ENCODE measurements at regions not wholly inside any gene's neighbourhood (a gene's known extent, or its start where the extent isn't known, plus 50 kb on each side); places are given as distances from the start of the nearest gene placed in this dataset.

DNA sequence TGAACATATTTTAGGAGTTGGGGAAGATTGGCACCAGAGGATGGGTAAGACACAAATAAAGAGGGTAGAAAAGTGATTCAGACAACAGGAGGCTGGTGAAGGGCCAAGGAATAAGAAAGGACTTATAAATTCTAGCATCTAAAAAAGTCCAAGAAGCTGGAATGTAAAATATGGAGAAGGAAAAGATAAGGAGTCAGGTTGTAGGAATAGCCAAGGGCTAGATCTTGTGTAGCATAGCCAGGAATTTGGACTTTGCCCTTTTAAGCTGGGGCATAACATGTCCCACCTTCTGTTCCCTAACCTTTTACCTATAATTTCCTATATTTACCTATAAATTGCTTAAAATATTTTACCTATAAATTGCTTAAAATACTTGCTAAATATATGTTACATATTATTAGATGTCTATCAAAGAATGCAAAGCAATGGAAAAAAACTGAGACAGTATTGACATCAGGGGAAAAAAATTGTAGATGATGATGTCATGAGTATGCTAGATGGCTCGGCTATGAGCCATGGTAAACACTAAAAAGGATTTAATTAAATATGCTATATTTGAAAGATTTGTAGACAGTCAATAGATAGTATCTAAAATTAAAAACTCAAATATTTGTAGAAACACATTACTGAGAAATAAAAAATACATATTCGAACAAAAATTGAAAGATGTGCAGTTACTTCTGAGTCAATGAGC lies 99.7 kb upstream of the PLEKHG7 start:
- ATAC-seq: peak; percentile 18; the same call in 1 of the 3 replicates
- TF ChIP-seq ISL1 (CRISPR knock-in tag; IDR thresholded peaks at IDR 0.05): peak; percentile 82
- TF ChIP-seq SNAI2 (CRISPR knock-in tag; IDR thresholded peaks at IDR 0.05): no peak
- TF ChIP-seq, protein P1, sequence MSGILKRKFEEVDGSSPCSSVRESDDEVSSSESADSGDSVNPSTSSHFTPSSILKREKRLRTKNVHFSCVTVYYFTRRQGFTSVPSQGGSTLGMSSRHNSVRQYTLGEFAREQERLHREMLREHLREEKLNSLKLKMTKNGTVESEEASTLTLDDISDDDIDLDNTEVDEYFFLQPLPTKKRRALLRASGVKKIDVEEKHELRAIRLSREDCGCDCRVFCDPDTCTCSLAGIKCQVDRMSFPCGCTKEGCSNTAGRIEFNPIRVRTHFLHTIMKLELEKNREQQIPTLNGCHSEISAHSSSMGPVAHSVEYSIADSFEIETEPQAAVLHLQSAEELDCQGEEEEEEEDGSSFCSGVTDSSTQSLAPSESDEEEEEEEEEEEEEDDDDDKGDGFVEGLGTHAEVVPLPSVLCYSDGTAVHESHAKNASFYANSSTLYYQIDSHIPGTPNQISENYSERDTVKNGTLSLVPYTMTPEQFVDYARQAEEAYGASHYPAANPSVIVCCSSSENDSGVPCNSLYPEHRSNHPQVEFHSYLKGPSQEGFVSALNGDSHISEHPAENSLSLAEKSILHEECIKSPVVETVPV (CRISPR knock-in tag; IDR thresholded peaks at IDR 0.05): no peak
- TF ChIP-seq, protein P2, sequence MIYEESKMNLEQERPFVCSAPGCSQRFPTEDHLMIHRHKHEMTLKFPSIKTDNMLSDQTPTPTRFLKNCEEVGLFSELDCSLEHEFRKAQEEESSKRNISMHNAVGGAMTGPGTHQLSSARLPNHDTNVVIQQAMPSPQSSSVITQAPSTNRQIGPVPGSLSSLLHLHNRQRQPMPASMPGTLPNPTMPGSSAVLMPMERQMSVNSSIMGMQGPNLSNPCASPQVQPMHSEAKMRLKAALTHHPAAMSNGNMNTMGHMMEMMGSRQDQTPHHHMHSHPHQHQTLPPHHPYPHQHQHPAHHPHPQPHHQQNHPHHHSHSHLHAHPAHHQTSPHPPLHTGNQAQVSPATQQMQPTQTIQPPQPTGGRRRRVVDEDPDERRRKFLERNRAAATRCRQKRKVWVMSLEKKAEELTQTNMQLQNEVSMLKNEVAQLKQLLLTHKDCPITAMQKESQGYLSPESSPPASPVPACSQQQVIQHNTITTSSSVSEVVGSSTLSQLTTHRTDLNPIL (CRISPR knock-in tag; IDR thresholded peaks at IDR 0.05; ENCODE audit: low read depth): peak; percentile 88

DNA sequence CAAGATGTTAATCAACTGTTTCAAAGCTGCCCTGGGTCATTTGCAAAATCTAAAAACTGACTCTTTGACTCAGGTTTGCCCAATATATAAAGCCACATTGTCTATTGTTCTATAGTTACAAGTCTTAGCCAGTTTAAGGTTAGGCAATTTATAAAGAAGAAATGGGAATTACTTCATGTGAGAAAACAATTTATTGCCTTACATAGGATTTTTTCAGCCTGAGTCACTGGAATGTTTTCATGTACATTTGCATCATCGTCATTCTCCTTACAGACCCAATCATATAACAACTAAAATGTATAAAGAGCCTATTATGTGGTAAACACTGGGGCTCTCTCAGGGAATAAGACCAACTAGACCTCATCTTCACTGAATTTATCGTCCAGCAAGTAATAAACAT lies 100.3 kb upstream of the PLEKHG7 start:
- ATAC-seq: peak; percentile 51
- TF ChIP-seq SNAI2 (CRISPR knock-in tag; IDR thresholded peaks at IDR 0.05) (no peak), ARNTL (CRISPR knock-in tag; IDR thresholded peaks at IDR 0.05; ENCODE audit: borderline replicate concordance, low read depth) (no peak), GLIS3 (CRISPR knock-in tag; IDR thresholded peaks at IDR 0.05) (no peak), ISL1 (CRISPR knock-in tag; IDR thresholded peaks at IDR 0.05) (no peak; the same call in 1 of the 2 replicates), RARB (CRISPR knock-in tag; IDR thresholded peaks at IDR 0.05) (no peak), ZNF8 (CRISPR knock-in tag; IDR thresholded peaks at IDR 0.05) (no peak)
- TF ChIP-seq, protein P2 (CRISPR knock-in tag; IDR thresholded peaks at IDR 0.05; ENCODE audit: low read depth): no peak

DNA sequence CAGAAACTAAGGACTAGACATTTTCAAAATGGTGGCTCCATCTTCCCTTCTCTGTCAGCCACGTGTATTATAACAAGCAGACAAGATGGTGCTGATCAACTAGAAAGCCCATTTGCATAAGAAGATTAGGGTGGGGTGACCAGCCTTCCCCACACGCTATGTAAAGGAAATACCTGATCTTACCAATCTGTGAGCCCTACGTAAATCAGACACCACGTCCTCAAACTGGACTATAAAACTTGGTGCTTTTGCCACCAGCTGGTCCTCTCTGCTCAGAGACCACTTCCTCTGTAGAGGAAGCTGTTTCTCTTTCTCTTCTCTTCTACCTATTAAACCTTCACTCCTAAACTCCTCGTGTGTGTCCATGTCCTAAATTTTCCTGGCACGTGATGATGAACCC lies 101.1 kb upstream of the PLEKHG7 start:
- TF ChIP-seq RARB (CRISPR knock-in tag; IDR thresholded peaks at IDR 0.05): no peak
- no peak for TF ChIP-seq ZNF70 (CRISPR knock-in tag; IDR thresholded peaks at IDR 0.05)
- no peak for TF ChIP-seq TSHZ2 (CRISPR knock-in tag; IDR thresholded peaks at IDR 0.05)
- TF ChIP-seq ISL1 (CRISPR knock-in tag; IDR thresholded peaks at IDR 0.05): no peak
- TF ChIP-seq GLIS3 (CRISPR knock-in tag; IDR thresholded peaks at IDR 0.05): no peak
- no peak for TF ChIP-seq ZNF565 (CRISPR knock-in tag; conservative IDR thresholded peaks at IDR 0.05; ENCODE audit: low read depth)
- no peak for TF ChIP-seq PATZ1 (CRISPR knock-in tag; IDR thresholded peaks at IDR 0.05; ENCODE audit: borderline replicate concordance)
- no peak for TF ChIP-seq TCF4 (CRISPR knock-in tag; IDR thresholded peaks at IDR 0.05; ENCODE audit: borderline replicate concordance)
- TF ChIP-seq ZC3H10 (CRISPR knock-in tag; IDR thresholded peaks at IDR 0.05): no peak

DNA sequence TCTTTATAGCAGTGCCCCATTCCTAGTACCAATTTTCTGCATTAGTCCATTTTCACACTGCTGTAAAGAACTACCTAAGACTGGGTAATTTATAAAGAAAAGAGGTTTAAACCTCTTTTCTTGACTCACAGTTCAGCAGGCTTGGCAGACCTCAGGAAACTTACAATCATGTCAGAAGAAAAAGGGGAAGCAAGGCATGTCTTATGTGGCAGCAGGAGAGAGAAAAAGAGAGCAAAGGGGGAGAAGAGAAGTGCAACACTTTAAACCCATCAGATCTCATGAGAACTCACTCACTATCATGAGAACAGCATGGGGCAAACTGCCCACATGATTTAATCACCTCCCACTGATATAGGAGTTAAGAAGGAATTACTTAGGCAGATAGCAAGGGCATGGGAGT lies 101.6 kb upstream of the PLEKHG7 start:
- ATAC-seq: no peak
- TF ChIP-seq ZC3H10 (CRISPR knock-in tag; IDR thresholded peaks at IDR 0.05): no peak
- no peak for TF ChIP-seq POU6F1 (CRISPR knock-in tag; IDR thresholded peaks at IDR 0.05; ENCODE audit: borderline replicate concordance, low read depth)
- no peak for TF ChIP-seq BACH2 (CRISPR knock-in tag; IDR thresholded peaks at IDR 0.05; ENCODE audit: borderline replicate concordance)
- no peak for TF ChIP-seq TSHZ2 (CRISPR knock-in tag; IDR thresholded peaks at IDR 0.05)
- no peak for TF ChIP-seq SNAI2 (CRISPR knock-in tag; IDR thresholded peaks at IDR 0.05)
- no peak for TF ChIP-seq ARNTL (CRISPR knock-in tag; IDR thresholded peaks at IDR 0.05; ENCODE audit: borderline replicate concordance, low read depth)
- TF ChIP-seq ZNF565 (CRISPR knock-in tag; conservative IDR thresholded peaks at IDR 0.05; ENCODE audit: low read depth): no peak
- no peak for TF ChIP-seq PPARA (CRISPR knock-in tag; IDR thresholded peaks at IDR 0.05; ENCODE audit: borderline replicate concordance)
- TF ChIP-seq OSR1 (CRISPR knock-in tag; IDR thresholded peaks at IDR 0.05): no peak

More for the DNA sequence above, 101.1 kb upstream of the PLEKHG7 start:
- no peak for ATAC-seq

All from SK-N-SH treated with all-trans-retinoic acid at 6 μM for 48 hours (cell line).